Astrocyte (in vitro differentiated cells and primary cell): ENCODE measurements at regions not wholly inside any gene's neighbourhood (a gene's known extent, or its start where the extent isn't known, plus 50 kb on each side); places are given as distances from the start of the nearest gene placed in this dataset.

Experiments
- DNase-seq: peaks from one replicate; pipeline ENCODE4 v3.0.0-alpha.2; 2010; ENCODE audit warnings: low read depth
- FAIRE-seq: peaks from 2 replicates; lab custom pipeline; 2011; peaks lifted over from hg19 to GRCh38; lab: Jason Lieb, UNC
- H2AFZ ChIP-seq: 2 replicates; pipeline ENCODE4 v1.6.0; 2012; ENCODE audit warnings: low read depth, low read length, inconsistent platforms
- H3K27ac ChIP-seq: 2 replicates; pipeline ENCODE4 v1.5.1; 2011; ENCODE audit warnings: low read depth, low read length, inconsistent platforms
- H3K27me3 ChIP-seq: 2 replicates; pipeline ENCODE4 v1.6.0; 2011; ENCODE audit warnings: low read length, inconsistent platforms; ENCODE audit not compliant: insufficient read depth
- H3K36me3 ChIP-seq: 2 replicates; pipeline ENCODE4 v1.5.1; 2011; ENCODE audit warnings: low read length, inconsistent platforms; ENCODE audit not compliant: insufficient read depth
- H3K4me1 ChIP-seq: 2 replicates; pipeline ENCODE4 v1.5.1; 2011; ENCODE audit warnings: low read length, inconsistent platforms; ENCODE audit not compliant: insufficient read depth
- H3K4me2 ChIP-seq: 2 replicates; pipeline ENCODE4 v1.6.0; 2012; ENCODE audit warnings: low read length, inconsistent platforms
- H3K4me3 ChIP-seq: 2 replicates; pipeline ENCODE4 v1.5.1; 2011; ENCODE audit warnings: low read depth, mild to moderate bottlenecking, low read length, inconsistent platforms; ENCODE audit not compliant: insufficient read depth
- H3K79me2 ChIP-seq: 2 replicates; pipeline ENCODE4 v1.6.0; 2012; ENCODE audit warnings: mild to moderate bottlenecking, low read length, inconsistent platforms; ENCODE audit not compliant: insufficient read depth
- H3K9ac ChIP-seq: 2 replicates; pipeline ENCODE4 v1.6.0; 2012; ENCODE audit warnings: mild to moderate bottlenecking, low read length, inconsistent platforms
- H3K9me3 ChIP-seq: 2 replicates; pipeline ENCODE4 v1.5.1; 2012; ENCODE audit warnings: low read depth, mild to moderate bottlenecking, low read length, inconsistent platforms; ENCODE audit not compliant: insufficient read depth
- H4K20me1 ChIP-seq: 2 replicates; pipeline ENCODE4 v1.6.0; 2012; ENCODE audit warnings: low read length, inconsistent platforms; ENCODE audit not compliant: insufficient read depth
- H3K27ac Mint-ChIP-seq: one replicate; pipeline ENCODE4 v1.8.0; 2021; ENCODE audit warnings: mild to moderate bottlenecking, mixed read lengths; ENCODE audit not compliant: unreplicated experiment
- H3K27me3 Mint-ChIP-seq: one replicate; pipeline ENCODE4 v1.8.0; 2021; ENCODE audit warnings: low read depth, mixed read lengths; ENCODE audit not compliant: unreplicated experiment
- H3K36me3 Mint-ChIP-seq: one replicate; pipeline ENCODE4 v1.8.0; 2021; ENCODE audit warnings: low read depth, mixed read lengths; ENCODE audit not compliant: unreplicated experiment
- H3K4me1 Mint-ChIP-seq: one replicate; pipeline ENCODE4 v1.8.0; 2021; ENCODE audit warnings: low read depth, mixed read lengths; ENCODE audit not compliant: unreplicated experiment
- H3K4me3 Mint-ChIP-seq: one replicate; pipeline ENCODE4 v1.8.0; 2021; ENCODE audit warnings: mild to moderate bottlenecking, moderate library complexity, mixed read lengths; ENCODE audit not compliant: unreplicated experiment
- H3K9me3 Mint-ChIP-seq: one replicate; pipeline ENCODE4 v1.8.0; 2021; ENCODE audit warnings: mild to moderate bottlenecking, mixed read lengths; ENCODE audit not compliant: unreplicated experiment
- CTCF ChIP-seq: IDR thresholded peaks from 2 replicates; pipeline ENCODE4 v1.5.1; 2011; ENCODE audit warnings: low read depth, mild to moderate bottlenecking, inconsistent platforms, low read length, moderate library complexity; ENCODE audit not compliant: insufficient read depth
- EZH2 ChIP-seq: IDR thresholded peaks from 2 replicates; pipeline ENCODE4 v1.6.1; 2012; ENCODE audit warnings: mild to moderate bottlenecking, low read length, inconsistent platforms; ENCODE audit not compliant: insufficient read depth

GRCh38 chr12:66032739-66033138 is 97.8 kb downstream of the LLPH start:
- no peak for DNase-seq
- Histone ChIP-seq H3K4me1 (peaks cover 15% of the 10 kb centered on the region), H3K4me2 (no peak overlapping the region), H3K9ac (no peak overlapping the region), H3K4me3 (no peak overlapping the region), H4K20me1 (no peaks in the 10 kb centered on the region), H3K9me3 (no peaks in the 10 kb centered on the region), H3K79me2 (no peaks in the 10 kb centered on the region), H2AFZ (no peak overlapping the region), H3K36me3 (no peaks in the 10 kb centered on the region), H3K27ac (no peak overlapping the region), H3K27me3 (no peaks in the 10 kb centered on the region)
- FAIRE-seq, result no peak
- Mint-ChIP-seq H3K27ac (no peak overlapping the region), H3K27me3 (no peaks in the 10 kb centered on the region), H3K4me1 (peaks cover 21% of the 10 kb centered on the region), H3K9me3 (no peaks in the 10 kb centered on the region), H3K36me3 (no peaks in the 10 kb centered on the region), H3K4me3 (no peak overlapping the region)
- no peak for TF ChIP-seq EZH2
- no peak for TF ChIP-seq CTCF

- no peaks in the 10 kb centered on the region for H3K36me3 Mint-ChIP-seq
- Histone ChIP-seq H3K4me1 (peaks cover 4% of the 10 kb centered on the region), H4K20me1 (no peaks in the 10 kb centered on the region), H3K27ac (no peak overlapping the region), H3K4me3 (no peak overlapping the region), H3K9me3 (no peaks in the 10 kb centered on the region), H3K4me2 (no peak overlapping the region), H3K79me2 (no peaks in the 10 kb centered on the region), H3K27me3 (peaks cover 2% of the 10 kb centered on the region), H2AFZ (no peak overlapping the region), H3K9ac (no peak overlapping the region), H3K36me3 (no peaks in the 10 kb centered on the region)
- H3K4me3 Mint-ChIP-seq, result no peak overlapping the region
- H3K4me1 Mint-ChIP-seq, result peaks cover 16% of the 10 kb centered on the region
- no peaks in the 10 kb centered on the region for H3K27me3 Mint-ChIP-seq
- H3K9me3 Mint-ChIP-seq, result no peaks in the 10 kb centered on the region
- TF ChIP-seq CTCF (no peak), EZH2 (no peak)
- H3K27ac Mint-ChIP-seq, result no peak overlapping the region
- DNase-seq (no peak), FAIRE-seq (no peak)
Observed at GRCh38 chr12:66030217-66030781, 100.3 kb downstream of the LLPH start.

- no peaks in the 10 kb centered on the region for H3K9me3 ChIP-seq
- H3K36me3 ChIP-seq, result no peaks in the 10 kb centered on the region
- peaks cover 20% of the 10 kb centered on the region for H3K4me1 Mint-ChIP-seq
- peaks cover 2% of the 10 kb centered on the region for H3K27me3 ChIP-seq
- H3K4me1 ChIP-seq, result peaks cover 7% of the 10 kb centered on the region
- no peak overlapping the region for H3K4me2 ChIP-seq
- TF ChIP-seq CTCF, result no peak
- TF ChIP-seq EZH2, result no peak
- no peaks in the 10 kb centered on the region for H3K79me2 ChIP-seq
- FAIRE-seq (no peak), DNase-seq (no peak)
- no peak overlapping the region for H3K9ac ChIP-seq
- H3K4me3 ChIP-seq, result no peak overlapping the region
- H3K9me3 Mint-ChIP-seq, result no peaks in the 10 kb centered on the region
- no peak overlapping the region for H2AFZ ChIP-seq
- H3K27me3 Mint-ChIP-seq, result no peaks in the 10 kb centered on the region
- H3K27ac Mint-ChIP-seq, result no peak overlapping the region
- H3K36me3 Mint-ChIP-seq, result no peaks in the 10 kb centered on the region
- no peaks in the 10 kb centered on the region for H4K20me1 ChIP-seq
- no peak overlapping the region for H3K27ac ChIP-seq
- no peak overlapping the region for H3K4me3 Mint-ChIP-seq
Observed at GRCh38 chr12:66028390-66028789, 102.2 kb downstream of the LLPH start.
